ENCODE measurements at regions not wholly inside any gene's neighbourhood (a gene's known extent, or its start where the extent isn't known, plus 50 kb on each side); places are given as distances from the start of the nearest gene placed in this dataset.

DNA sequence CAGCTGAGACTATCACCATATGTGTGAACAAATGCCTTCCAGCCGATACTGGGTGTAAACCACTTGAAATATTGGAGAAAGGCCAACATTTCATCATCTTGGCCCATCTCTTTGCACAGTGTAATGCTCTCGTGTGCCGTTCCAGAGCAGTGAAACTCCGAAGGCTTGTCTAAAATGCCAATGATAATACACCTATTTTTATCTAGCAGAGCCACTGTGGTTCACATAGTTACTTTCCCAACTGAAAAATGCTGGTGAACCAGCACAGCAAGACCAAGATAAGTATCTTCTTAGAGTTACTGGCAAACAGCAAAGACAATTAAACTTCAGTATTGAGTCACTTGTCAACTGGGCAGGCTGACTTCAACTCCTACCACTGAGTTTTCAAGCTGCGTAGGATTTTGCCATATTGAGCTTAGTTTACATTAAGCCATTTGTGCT, 379.9 kb upstream of the ACTBL2 start:
- DNase-seq, result no peak
- H3K27ac ChIP-seq (replicated peaks), result peak overlapping the region; percentile 62

DNA sequence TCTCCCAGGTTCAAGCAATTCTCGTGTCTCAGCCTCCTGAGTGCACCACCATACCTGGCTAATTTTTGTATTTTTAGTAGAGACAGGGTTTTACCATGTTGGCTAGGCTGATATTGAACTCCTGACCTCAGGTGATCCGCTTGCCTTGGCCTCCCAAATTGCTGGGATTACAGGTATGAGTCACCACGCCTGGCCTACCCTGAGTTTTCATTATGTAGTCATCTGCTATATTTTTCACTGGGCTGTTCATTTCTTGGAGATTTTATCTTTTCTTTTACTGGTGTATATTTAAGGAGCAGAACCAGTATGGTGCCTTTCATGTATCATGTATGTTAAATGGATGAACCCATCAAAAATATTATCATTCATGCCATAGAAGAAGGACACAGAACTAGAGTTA, 377.0 kb upstream of the ACTBL2 start:
- Histone ChIP-seq H3K4me1 (peaks cover 22% of the 10 kb centered on the region), H3K36me3 (no peaks in the 10 kb centered on the region), H3K27me3 (ENCODE audit: low read depth) (no peaks in the 10 kb centered on the region), H3K9me3 (replicated peaks) (no peaks in the 10 kb centered on the region), H3K27ac (replicated peaks) (no peak overlapping the region), H3K4me3 (no peak overlapping the region)
- intact Hi-C loops (cut with micrococcal nuclease), result no loop called here
- no peak for DNase-seq
- TF ChIP-seq, protein P1, sequence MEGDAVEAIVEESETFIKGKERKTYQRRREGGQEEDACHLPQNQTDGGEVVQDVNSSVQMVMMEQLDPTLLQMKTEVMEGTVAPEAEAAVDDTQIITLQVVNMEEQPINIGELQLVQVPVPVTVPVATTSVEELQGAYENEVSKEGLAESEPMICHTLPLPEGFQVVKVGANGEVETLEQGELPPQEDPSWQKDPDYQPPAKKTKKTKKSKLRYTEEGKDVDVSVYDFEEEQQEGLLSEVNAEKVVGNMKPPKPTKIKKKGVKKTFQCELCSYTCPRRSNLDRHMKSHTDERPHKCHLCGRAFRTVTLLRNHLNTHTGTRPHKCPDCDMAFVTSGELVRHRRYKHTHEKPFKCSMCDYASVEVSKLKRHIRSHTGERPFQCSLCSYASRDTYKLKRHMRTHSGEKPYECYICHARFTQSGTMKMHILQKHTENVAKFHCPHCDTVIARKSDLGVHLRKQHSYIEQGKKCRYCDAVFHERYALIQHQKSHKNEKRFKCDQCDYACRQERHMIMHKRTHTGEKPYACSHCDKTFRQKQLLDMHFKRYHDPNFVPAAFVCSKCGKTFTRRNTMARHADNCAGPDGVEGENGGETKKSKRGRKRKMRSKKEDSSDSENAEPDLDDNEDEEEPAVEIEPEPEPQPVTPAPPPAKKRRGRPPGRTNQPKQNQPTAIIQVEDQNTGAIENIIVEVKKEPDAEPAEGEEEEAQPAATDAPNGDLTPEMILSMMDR (IDR thresholded peaks at IDR 0.05; ENCODE audit: borderline replicate concordance), result no peak

More for the DNA sequence above, 379.9 kb upstream of the ACTBL2 start:
- intact Hi-C loops (cut with micrococcal nuclease), result no loop called here
- H3K36me3 ChIP-seq, result no peaks in the 10 kb centered on the region
- H3K27me3 ChIP-seq (ENCODE audit: low read depth), result no peaks in the 10 kb centered on the region
- H3K4me1 ChIP-seq, result peaks cover 14% of the 10 kb centered on the region
- H3K9me3 ChIP-seq (replicated peaks), result no peaks in the 10 kb centered on the region
- TF ChIP-seq, protein P1 (IDR thresholded peaks at IDR 0.05; ENCODE audit: borderline replicate concordance), result no peak
- no peak overlapping the region for H3K4me3 ChIP-seq

DNA sequence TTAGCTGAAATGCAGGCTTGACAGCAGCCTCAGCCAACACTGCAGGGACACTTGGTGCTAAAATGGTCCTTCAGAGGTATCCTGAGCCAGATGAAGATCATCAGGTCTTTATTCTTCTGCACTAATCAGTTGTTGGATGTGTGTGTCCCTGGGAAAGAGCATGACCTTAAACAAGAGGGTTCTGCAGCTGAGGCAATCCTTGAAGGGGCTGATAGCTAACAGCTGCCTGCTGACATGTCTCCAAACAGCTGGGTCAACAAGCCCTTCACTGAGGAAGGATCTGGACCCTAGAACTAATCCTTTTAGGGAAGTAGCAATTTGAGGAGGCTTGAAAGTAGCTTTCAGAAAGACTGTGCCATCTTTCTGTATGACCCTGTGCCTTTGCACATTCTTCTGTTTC, 376.3 kb upstream of the ACTBL2 start:
- Histone ChIP-seq H3K4me1 (peaks cover 29% of the 10 kb centered on the region), H3K36me3 (no peaks in the 10 kb centered on the region), H3K4me3 (no peak overlapping the region), H3K27me3 (ENCODE audit: low read depth) (no peaks in the 10 kb centered on the region), H3K9me3 (replicated peaks) (no peaks in the 10 kb centered on the region), H3K27ac (replicated peaks) (no peak overlapping the region)
- no peak for DNase-seq
- TF ChIP-seq, protein P1 (IDR thresholded peaks at IDR 0.05; ENCODE audit: borderline replicate concordance), result no peak
- intact Hi-C loops (cut with micrococcal nuclease), result no loop called here

DNA sequence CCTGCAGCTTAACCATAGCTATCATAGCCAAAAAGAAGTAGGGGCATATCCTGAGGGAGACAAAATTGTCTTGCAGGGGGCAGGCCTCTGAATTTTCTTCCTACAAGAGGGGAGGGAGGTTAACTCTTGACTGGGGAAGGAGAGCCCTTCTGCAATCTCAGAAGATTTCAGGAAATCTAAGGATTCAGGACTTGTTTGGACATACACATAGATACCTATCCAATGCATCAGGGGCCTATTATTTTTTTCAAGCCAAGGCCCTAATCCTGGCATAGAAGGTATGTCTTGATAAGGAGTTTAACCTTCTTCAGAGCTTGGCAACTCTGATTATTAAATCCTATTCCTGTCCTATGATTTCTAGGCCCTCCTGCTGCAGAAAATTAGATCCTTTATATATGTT, 375.1 kb upstream of the ACTBL2 start:
- Histone ChIP-seq H3K9me3 (replicated peaks) (no peaks in the 10 kb centered on the region), H3K4me3 (no peak overlapping the region), H3K36me3 (no peaks in the 10 kb centered on the region), H3K27me3 (ENCODE audit: low read depth) (no peaks in the 10 kb centered on the region), H3K27ac (replicated peaks) (no peak overlapping the region), H3K4me1 (peaks cover 34% of the 10 kb centered on the region)
- no peak for DNase-seq
- TF ChIP-seq, protein P1 (IDR thresholded peaks at IDR 0.05; ENCODE audit: borderline replicate concordance), result no peak
- intact Hi-C loops (cut with micrococcal nuclease), result no loop called here

DNA sequence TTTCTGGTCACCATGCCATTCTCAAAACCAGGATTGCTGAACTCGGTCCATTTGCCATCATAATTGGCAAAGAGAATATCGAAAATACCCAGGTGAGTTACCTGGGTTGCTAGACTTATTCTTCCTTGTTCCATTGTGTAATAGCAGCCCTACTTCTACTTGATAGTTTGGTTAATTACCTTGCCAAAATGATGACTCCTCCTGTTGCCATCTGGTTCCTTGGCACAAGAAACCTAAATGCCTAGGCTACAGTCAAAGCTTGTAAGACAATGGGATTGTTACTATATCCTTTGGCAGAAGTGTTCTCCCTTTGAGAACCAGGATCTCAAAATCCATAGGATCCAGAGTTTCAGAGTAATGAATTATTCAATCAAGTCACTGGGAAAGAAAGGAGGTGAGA, 373.2 kb upstream of the ACTBL2 start:
- Histone ChIP-seq H3K4me1 (peaks cover 24% of the 10 kb centered on the region), H3K27ac (replicated peaks) (no peak overlapping the region), H3K9me3 (replicated peaks) (no peaks in the 10 kb centered on the region), H3K27me3 (ENCODE audit: low read depth) (no peaks in the 10 kb centered on the region), H3K4me3 (no peak overlapping the region), H3K36me3 (no peaks in the 10 kb centered on the region)
- intact Hi-C loops (cut with micrococcal nuclease), result no loop called here
- no peak for DNase-seq
- TF ChIP-seq, protein P1 (IDR thresholded peaks at IDR 0.05; ENCODE audit: borderline replicate concordance), result no peak
